ENCODE measurements at regions not wholly inside any gene's neighbourhood (a gene's known extent, or its start where the extent isn't known, plus 50 kb on each side); places are given as distances from the start of the nearest gene placed in this dataset.
A peak's percentile ranks its signal among the peaks of the same experiment; 100 is the strongest.

DNA sequence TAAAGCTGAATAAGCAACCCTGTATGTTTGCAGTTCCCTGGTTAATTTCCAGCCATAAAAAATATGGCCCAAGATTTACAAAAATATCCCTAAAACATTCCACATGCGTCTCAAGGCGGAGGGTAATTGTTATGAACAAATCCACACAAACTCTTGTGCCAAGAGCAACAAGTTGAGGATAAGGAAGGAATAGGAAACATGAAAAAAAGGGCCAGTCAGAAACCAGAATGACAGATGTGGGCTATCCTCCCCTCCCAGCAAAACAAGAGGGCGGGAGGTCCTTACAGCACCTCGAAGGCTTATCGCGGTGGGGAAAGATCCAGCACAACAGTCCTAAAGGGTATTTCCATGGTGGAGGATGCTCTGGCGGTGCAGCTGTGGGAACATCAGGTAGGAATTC lies 155.6 kb upstream of the HES1 start:
- POLR2A ChIA-PET (ENCODE audit: partially characterized antibody) = no interaction called here
- CTCF ChIA-PET (ENCODE audit: partially characterized antibody) = no interaction called here
- no peak for DNase-seq
- Mint-ChIP-seq H3K4me3 (no peak overlapping the region), H3K27ac (peak overlapping the region in 1 of 7 donors; percentile 21), H3K9me3 (no peaks in the 10 kb centered on the region), H3K27me3 (peaks cover 4 to 9% of the 10 kb centered on the region in 2 donors), H3K36me3 (no peaks in the 10 kb centered on the region), H3K4me1 (no peaks in the 10 kb centered on the region)
- Histone ChIP-seq H3K9me3 (ENCODE audit: control insufficient read depth in 1 of 2, low read length in 2 of 2) (no peaks in the 10 kb centered on the region), H3K27ac (ENCODE audit: low read depth, low read length) (no peak overlapping the region), H3K27me3 (ENCODE audit: insufficient read depth, low read length) (no peaks in the 10 kb centered on the region), H3K4me1 (ENCODE audit: insufficient read depth, low read length) (no peaks in the 10 kb centered on the region), H3K4me3 (ENCODE audit: low read length in 2 of 2) (no peak overlapping the region), H3K36me3 (ENCODE audit: insufficient read depth, low read length) (no peaks in the 10 kb centered on the region)
- intact Hi-C loops (cut with micrococcal nuclease) = no loop called here

DNA sequence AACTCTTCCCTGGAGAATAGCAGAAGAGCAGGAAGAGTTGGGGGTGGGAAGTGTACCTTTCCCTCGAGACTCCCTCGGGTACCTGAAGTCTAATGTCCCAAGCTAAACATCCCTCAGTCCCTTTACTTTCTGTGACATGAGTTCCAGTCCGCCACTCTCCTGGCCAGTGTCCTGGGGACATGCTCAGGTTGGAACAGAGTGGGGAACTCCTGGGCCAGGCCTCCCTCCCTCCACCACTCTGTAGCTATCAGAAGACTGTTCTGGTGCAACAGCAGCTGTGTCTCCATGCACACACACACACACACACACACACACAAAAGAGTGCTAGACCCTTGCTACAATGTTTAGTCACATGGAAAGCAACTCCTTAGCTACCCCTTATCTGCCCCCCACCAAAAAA lies 155.0 kb upstream of the HES1 start:
- no peak for DNase-seq
- Mint-ChIP-seq H3K27me3 (peaks cover 4 to 11% of the 10 kb centered on the region in 2 donors), H3K36me3 (no peaks in the 10 kb centered on the region), H3K4me3 (no peak overlapping the region), H3K27ac (peak overlapping the region in 1 of 7 donors; percentile 20), H3K9me3 (no peaks in the 10 kb centered on the region), H3K4me1 (no peaks in the 10 kb centered on the region)
- H3K4me1 ChIP-seq (ENCODE audit: insufficient read depth, low read length) = no peaks in the 10 kb centered on the region
- H3K36me3 ChIP-seq (ENCODE audit: insufficient read depth, low read length) = no peaks in the 10 kb centered on the region
- no peaks in the 10 kb centered on the region for H3K27me3 ChIP-seq (ENCODE audit: insufficient read depth, low read length)
- H3K9me3 ChIP-seq (ENCODE audit: control insufficient read depth in 1 of 2, low read length in 2 of 2) = no peaks in the 10 kb centered on the region
- intact Hi-C loops (cut with micrococcal nuclease) = no loop called here
- H3K27ac ChIP-seq (ENCODE audit: low read depth, low read length) = no peak overlapping the region
- H3K4me3 ChIP-seq (ENCODE audit: low read length in 2 of 2) = no peak overlapping the region
- ChIA-PET CTCF (ENCODE audit: partially characterized antibody) (no interaction called here), POLR2A (ENCODE audit: partially characterized antibody) (no interaction called here)

- H3K9me3 ChIP-seq (ENCODE audit: control insufficient read depth in 1 of 2, low read length in 2 of 2) = no peaks in the 10 kb centered on the region
- no peaks in the 10 kb centered on the region for H3K4me1 Mint-ChIP-seq
- no peaks in the 10 kb centered on the region for H3K27me3 ChIP-seq (ENCODE audit: insufficient read depth, low read length)
- ChIA-PET POLR2A (ENCODE audit: partially characterized antibody) (no interaction called here), CTCF (ENCODE audit: partially characterized antibody) (no interaction called here)
- no peak overlapping the region for H3K4me3 ChIP-seq (ENCODE audit: low read length in 2 of 2)
- peaks cover 4 to 11% of the 10 kb centered on the region in 2 donors for H3K27me3 Mint-ChIP-seq
- no peaks in the 10 kb centered on the region for H3K9me3 Mint-ChIP-seq
- H3K4me3 Mint-ChIP-seq = no peak overlapping the region
- H3K36me3 Mint-ChIP-seq = no peaks in the 10 kb centered on the region
- no peaks in the 10 kb centered on the region for H3K4me1 ChIP-seq (ENCODE audit: insufficient read depth, low read length)
- no peak overlapping the region for H3K27ac Mint-ChIP-seq
- no peak overlapping the region for H3K27ac ChIP-seq (ENCODE audit: low read depth, low read length)
- no peaks in the 10 kb centered on the region for H3K36me3 ChIP-seq (ENCODE audit: insufficient read depth, low read length)
- no peak for DNase-seq
- intact Hi-C loops (cut with micrococcal nuclease) = no loop called here
Measured at GRCh38 chr3:193981504-193981903, 154.4 kb upstream of the HES1 start.

DNA sequence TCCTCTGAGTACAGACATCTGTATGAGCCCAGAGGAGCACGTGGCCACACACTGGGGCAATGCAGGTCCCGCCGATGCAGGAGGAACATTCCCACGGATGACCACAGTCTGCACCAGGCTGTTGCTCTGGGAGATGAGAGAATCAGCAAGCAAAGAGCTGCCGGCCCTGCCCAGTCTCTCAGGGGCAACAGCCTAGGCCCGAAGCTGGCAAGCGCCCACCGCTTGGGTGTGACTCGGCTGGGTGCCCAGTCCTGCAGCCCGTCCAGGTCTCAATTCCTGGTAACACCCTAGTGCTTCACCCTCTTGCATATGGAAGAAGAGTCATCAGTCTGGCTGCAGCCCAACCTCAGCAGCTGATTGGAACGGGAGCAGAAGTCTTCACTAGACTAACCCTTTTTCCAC lies 153.7 kb upstream of the HES1 start:
- Mint-ChIP-seq H3K27ac (no peak overlapping the region), H3K4me1 (no peaks in the 10 kb centered on the region), H3K27me3 (peaks cover 7 to 11% of the 10 kb centered on the region in 2 donors), H3K4me3 (no peak overlapping the region), H3K36me3 (no peaks in the 10 kb centered on the region), H3K9me3 (no peaks in the 10 kb centered on the region)
- Histone ChIP-seq H3K27ac (ENCODE audit: low read depth, low read length) (no peak overlapping the region), H3K4me1 (ENCODE audit: insufficient read depth, low read length) (no peaks in the 10 kb centered on the region), H3K27me3 (ENCODE audit: insufficient read depth, low read length) (no peaks in the 10 kb centered on the region), H3K9me3 (ENCODE audit: control insufficient read depth in 1 of 2, low read length in 2 of 2) (no peaks in the 10 kb centered on the region), H3K36me3 (ENCODE audit: insufficient read depth, low read length) (no peaks in the 10 kb centered on the region), H3K4me3 (ENCODE audit: low read length in 2 of 2) (no peak overlapping the region)
- ChIA-PET CTCF (ENCODE audit: partially characterized antibody) (no interaction called here), POLR2A (ENCODE audit: partially characterized antibody) (no interaction called here)
- intact Hi-C loops (cut with micrococcal nuclease) = no loop called here
- DNase-seq = no peak

GRCh38 chr3:193983846-193984818 lies 151.8 kb upstream of the HES1 start:
- Histone ChIP-seq H3K4me3 (ENCODE audit: low read length in 2 of 2) (no peak overlapping the region), H3K36me3 (ENCODE audit: insufficient read depth, low read length) (no peaks in the 10 kb centered on the region), H3K27me3 (ENCODE audit: insufficient read depth, low read length) (no peaks in the 10 kb centered on the region), H3K4me1 (ENCODE audit: insufficient read depth, low read length) (no peaks in the 10 kb centered on the region), H3K27ac (ENCODE audit: low read depth, low read length) (no peak overlapping the region), H3K9me3 (ENCODE audit: control insufficient read depth in 1 of 2, low read length in 2 of 2) (no peaks in the 10 kb centered on the region)
- intact Hi-C loops (cut with micrococcal nuclease) = no loop called here
- no peaks in the 10 kb centered on the region for H3K4me1 Mint-ChIP-seq
- H3K36me3 Mint-ChIP-seq = no peaks in the 10 kb centered on the region
- H3K27me3 Mint-ChIP-seq = peaks cover 7% of the 10 kb centered on the region in 2 donors
- H3K9me3 Mint-ChIP-seq = no peaks in the 10 kb centered on the region
- DNase-seq = no peak
- POLR2A ChIA-PET (ENCODE audit: partially characterized antibody) = no interaction called here
- H3K27ac Mint-ChIP-seq = no peak overlapping the region
- no peak overlapping the region for H3K4me3 Mint-ChIP-seq
- CTCF ChIA-PET (ENCODE audit: partially characterized antibody) = no interaction called here

GRCh38 chr3:193984876-193985275 lies 151.1 kb upstream of the HES1 start:
- Mint-ChIP-seq H3K4me3 (no peak overlapping the region), H3K4me1 (no peaks in the 10 kb centered on the region), H3K36me3 (no peaks in the 10 kb centered on the region), H3K27me3 (peaks cover 4 to 5% of the 10 kb centered on the region in 2 donors), H3K27ac (no peak overlapping the region), H3K9me3 (no peaks in the 10 kb centered on the region)
- Histone ChIP-seq H3K4me1 (ENCODE audit: insufficient read depth, low read length) (no peaks in the 10 kb centered on the region), H3K27me3 (ENCODE audit: insufficient read depth, low read length) (no peaks in the 10 kb centered on the region), H3K9me3 (ENCODE audit: control insufficient read depth in 1 of 2, low read length in 2 of 2) (no peaks in the 10 kb centered on the region), H3K4me3 (ENCODE audit: low read length in 2 of 2) (no peak overlapping the region), H3K36me3 (ENCODE audit: insufficient read depth, low read length) (no peaks in the 10 kb centered on the region), H3K27ac (ENCODE audit: low read depth, low read length) (no peak overlapping the region)
- POLR2A ChIA-PET (ENCODE audit: partially characterized antibody) = no interaction called here
- intact Hi-C loops (cut with micrococcal nuclease) = no loop called here
- no peak for DNase-seq
- CTCF ChIA-PET (ENCODE audit: partially characterized antibody) = no interaction called here

DNA sequence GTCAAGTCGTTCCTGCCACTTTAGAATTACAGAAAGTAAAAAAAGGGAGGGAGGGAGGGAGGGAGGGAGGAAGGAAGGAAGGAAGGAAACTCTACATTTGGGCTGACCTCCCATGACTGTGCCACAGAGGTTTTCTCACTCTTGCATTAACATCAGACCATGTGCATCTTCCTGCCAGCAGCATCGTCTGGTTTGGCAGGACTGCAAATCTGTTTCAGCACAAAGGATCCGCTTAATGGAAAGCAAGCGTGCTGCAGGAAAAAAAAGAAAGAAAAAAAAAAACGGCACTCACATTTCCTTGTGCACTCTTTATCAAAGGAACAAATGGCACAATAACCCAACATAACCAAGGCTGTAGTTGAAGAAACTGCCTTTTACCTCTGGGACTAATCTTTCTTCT lies 148.8 kb upstream of the HES1 start:
- no peaks in the 10 kb centered on the region for H3K4me1 Mint-ChIP-seq
- POLR2A ChIA-PET (ENCODE audit: partially characterized antibody) = no interaction called here
- CTCF ChIA-PET (ENCODE audit: partially characterized antibody) = no interaction called here
- H3K9me3 Mint-ChIP-seq = peaks cover 0 to 4% (median 0%) of the 10 kb centered on the region in 8 donors
- intact Hi-C loops (cut with micrococcal nuclease) = no loop called here
- H3K4me3 ChIP-seq (ENCODE audit: low read length in 2 of 2) = no peak overlapping the region
- H3K27me3 ChIP-seq (ENCODE audit: insufficient read depth, low read length) = no peaks in the 10 kb centered on the region
- H3K27me3 Mint-ChIP-seq = peaks cover 3 to 4% of the 10 kb centered on the region in 2 donors
- no peak overlapping the region for H3K27ac Mint-ChIP-seq
- H3K4me1 ChIP-seq (ENCODE audit: insufficient read depth, low read length) = no peaks in the 10 kb centered on the region
- H3K36me3 ChIP-seq (ENCODE audit: insufficient read depth, low read length) = no peaks in the 10 kb centered on the region
- H3K27ac ChIP-seq (ENCODE audit: low read depth, low read length) = no peak overlapping the region
- no peak overlapping the region for H3K4me3 Mint-ChIP-seq
- DNase-seq = no peak
- no peaks in the 10 kb centered on the region for H3K9me3 ChIP-seq (ENCODE audit: control insufficient read depth in 1 of 2, low read length in 2 of 2)
- H3K36me3 Mint-ChIP-seq = no peaks in the 10 kb centered on the region

All from CD4-positive, alpha-beta memory T cell (primary cell).